Left lung (tissue), 4 donors: ENCODE measurements at regions not wholly inside any gene's neighbourhood (a gene's known extent, or its start where the extent isn't known, plus 50 kb on each side); places are given as distances from the start of the nearest gene placed in this dataset.

Source experiments
- ATAC-seq: fragments of 200-7000 bp; cut with Tn5 transposase; one replicate; pipeline ENCODE4 v1.9.1; 2020; ENCODE audit warnings: moderate library complexity
- DNase-seq, 4 donors: peaks; one replicate each; pipeline ENCODE4 v3.0.0-alpha.2; 2013 to 2020
- H3K27ac ChIP-seq, 2 donors: fragments of 200-600 bp; sonication (generic) in 1 of 2; one replicate each; pipeline versions ENCODE4 v1.5.0 to v1.8.0; 2020 to 2021
- H3K27me3 ChIP-seq, 2 donors: fragments of 200-600 bp; sonication (generic) in 1 of 2; one replicate each; pipeline versions ENCODE4 v1.5.0 to v1.8.0; 2020 to 2021
- H3K36me3 ChIP-seq, 2 donors: fragments of 200-600 bp; sonication (generic) in 1 of 2; one replicate each; pipeline versions ENCODE4 v1.5.0 to v1.8.0; 2020 to 2021
- H3K4me1 ChIP-seq, 2 donors: fragments of 200-600 bp; one replicate each; pipeline ENCODE4 v1.8.0; 2021
- H3K4me3 ChIP-seq, 2 donors: fragments of 200-600 bp; sonication (generic) in 1 of 2; one replicate each; pipeline versions ENCODE4 v1.5.0 to v1.8.0; 2020 to 2021; ENCODE audit warnings: mild to moderate bottlenecking in 1 of 2
- H3K9me3 ChIP-seq, 2 donors: fragments of 200-600 bp; sonication (generic) in 1 of 2; one replicate each; pipeline versions ENCODE4 v1.5.0 to v1.8.0; 2020 to 2021
- CTCF ChIP-seq, 2 donors: fragments of 200-600 bp; sonication (generic) in 1 of 2; IDR thresholded peaks; one replicate each; pipeline versions ENCODE4 v1.5.0 to v1.8.0; 2021; ENCODE audit warnings: antibody characterized with exemption in 2 of 2
- intact Hi-C, 2 donors: fragments of 100-400 bp; cut with DNase I; formaldehyde crosslinking; loops; one replicate each; pipeline versions ENCODE4 v1.11.2 to v1.14.2; 2022
- donor health status: DM: no; HTN: yes; CAD: no.
- donor health status: DM: no; HTN: no; CAD: no.

GRCh38 chr2:2879781-2880180 is 497.8 kb downstream of the EIPR1 start:
- Histone ChIP-seq H3K27me3 (no peaks in the 10 kb centered on the region), H3K4me1 (no peaks in the 10 kb centered on the region), H3K36me3 (no peaks in the 10 kb centered on the region), H3K27ac (no peak overlapping the region), H3K9me3 (peaks cover 0 to 5% of the 10 kb centered on the region in 2 donors), H3K4me3 (no peak overlapping the region)
- TF ChIP-seq CTCF (IDR thresholded peaks at IDR 0.05), result no peak
- no peak for ATAC-seq
- no peak for DNase-seq
- intact Hi-C loops, result no loop called here

DNA sequence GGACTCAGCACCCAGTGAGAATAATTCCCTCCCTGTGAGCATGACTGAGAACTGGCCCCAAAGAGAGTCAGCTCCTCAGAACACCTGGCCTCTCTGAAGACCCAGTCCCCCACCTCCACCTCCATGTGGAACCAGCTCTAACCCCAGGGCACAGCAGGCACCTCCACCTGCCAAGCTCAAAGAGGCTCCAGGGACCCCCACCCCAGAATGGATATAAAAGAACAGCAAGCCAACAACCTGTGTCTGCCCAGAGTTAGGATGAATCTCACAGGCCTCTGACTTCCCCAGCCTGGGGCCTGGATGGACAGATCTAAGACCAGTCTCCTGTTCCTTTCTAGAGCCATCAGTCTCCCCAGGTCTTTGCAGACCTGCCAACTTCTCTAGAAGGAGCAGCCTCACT is 498.5 kb downstream of the EIPR1 start:
- intact Hi-C loops, result no loop called here
- H3K36me3 ChIP-seq, result no peaks in the 10 kb centered on the region
- TF ChIP-seq CTCF (IDR thresholded peaks at IDR 0.05), result no peak
- no peaks in the 10 kb centered on the region for H3K27me3 ChIP-seq
- peaks cover 0 to 5% of the 10 kb centered on the region in 2 donors for H3K9me3 ChIP-seq
- no peak for DNase-seq
- no peak overlapping the region for H3K27ac ChIP-seq
- no peak overlapping the region for H3K4me3 ChIP-seq
- no peak for ATAC-seq
- no peaks in the 10 kb centered on the region for H3K4me1 ChIP-seq

DNA sequence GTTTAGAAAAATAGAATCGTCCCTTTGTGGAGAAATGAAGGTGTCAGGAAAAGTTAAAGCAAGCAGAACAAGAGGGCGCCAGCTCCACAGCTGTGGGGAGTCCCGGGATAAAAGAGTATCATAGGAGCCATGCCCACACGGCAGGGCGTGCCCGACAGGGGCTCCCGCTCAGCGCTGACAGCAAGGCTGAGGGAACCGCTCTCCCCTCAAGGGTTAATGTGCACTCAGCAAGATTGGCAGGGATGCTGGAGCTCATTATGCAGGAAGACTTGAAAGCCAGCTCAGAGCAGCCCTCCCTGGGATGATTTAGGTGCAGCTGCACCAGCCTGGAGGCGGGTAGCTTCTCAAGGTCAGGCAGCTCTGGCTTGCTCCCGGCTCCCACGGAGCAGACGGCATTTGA is 500.2 kb downstream of the EIPR1 start:
- no peak for TF ChIP-seq CTCF (IDR thresholded peaks at IDR 0.05)
- Histone ChIP-seq H3K27me3 (no peaks in the 10 kb centered on the region), H3K9me3 (peaks cover 0 to 5% of the 10 kb centered on the region in 2 donors), H3K27ac (no peak overlapping the region), H3K4me1 (no peaks in the 10 kb centered on the region), H3K4me3 (no peak overlapping the region), H3K36me3 (no peaks in the 10 kb centered on the region)
- no peak for DNase-seq
- ATAC-seq, result no peak
- intact Hi-C loops, result no loop called here

GRCh38 chr2:2876331-2877221 is 501.0 kb downstream of the EIPR1 start:
- TF ChIP-seq CTCF (IDR thresholded peaks at IDR 0.05), result no peak
- DNase-seq, result peak in 1 of 4 donors; percentile 15
- H3K27ac ChIP-seq, result no peak overlapping the region
- H3K4me3 ChIP-seq, result no peak overlapping the region
- no peaks in the 10 kb centered on the region for H3K27me3 ChIP-seq
- H3K9me3 ChIP-seq, result no peaks in the 10 kb centered on the region
- ATAC-seq, result no peak
- no peaks in the 10 kb centered on the region for H3K4me1 ChIP-seq
- intact Hi-C loops, result no loop called here
- no peaks in the 10 kb centered on the region for H3K36me3 ChIP-seq

- no peak for DNase-seq
- H3K4me3 ChIP-seq, result no peak overlapping the region
- no peak for TF ChIP-seq CTCF (IDR thresholded peaks at IDR 0.05)
Measured at GRCh38 chr2:2875831-2876230, 501.8 kb downstream of the EIPR1 start.

More at GRCh38 chr2:2875831-2876230, 501.8 kb downstream of the EIPR1 start:
- H3K27ac ChIP-seq, result no peak overlapping the region
- no peaks in the 10 kb centered on the region for H3K27me3 ChIP-seq
- H3K4me1 ChIP-seq, result no peaks in the 10 kb centered on the region
- intact Hi-C loops, result no loop called here
- H3K36me3 ChIP-seq, result no peaks in the 10 kb centered on the region
- H3K9me3 ChIP-seq, result no peaks in the 10 kb centered on the region
- ATAC-seq, result no peak
